OCI-LY3 (cell line): ENCODE measurements at regions not wholly inside any gene's neighbourhood (a gene's known extent, or its start where the extent isn't known, plus 50 kb on each side); places are given as distances from the start of the nearest gene placed in this dataset.
"Not testable (repeated sequence)": the region's sequence is repeated elsewhere in the genome, so short reads cannot be mapped to it uniquely, and the experiment has no call there.

Experiments
- CTCF ChIP-seq: fragments of 200-600, 300-600 bp; sonication (generic); IDR thresholded peaks from 2 replicates; pipeline ENCODE4 v1.5.1; 2014; ENCODE audit warnings: antibody characterized with exemption, low read length, low read depth
- EZH2phosphoT487 ChIP-seq: fragments of 200-600 bp; shearing (Covaris generic); IDR thresholded peaks from 2 replicates; pipeline ENCODE4 v1.6.1; 2018; ENCODE audit warnings: antibody characterized with exemption, mixed run types, low read depth

- not testable (repeated sequence) for TF ChIP-seq CTCF, EZH2phosphoT487
Measured at GRCh38 chr4:137942015-137942515, 300.1 kb downstream of the SLC7A11 start.
